ENCODE measurements at regions not wholly inside any gene's neighbourhood (a gene's known extent, or its start where the extent isn't known, plus 50 kb on each side); places are given as distances from the start of the nearest gene placed in this dataset.
"Not testable (repeated sequence)": the region's sequence is repeated elsewhere in the genome, so short reads cannot be mapped to it uniquely, and the experiment has no call there.

GRCh38 chr16:62780081-62780480, 743.8 kb upstream of the CDH8 start:
- DNase-seq, result not testable (repeated sequence)

GRCh38 chr16:62764572-62764971, 728.3 kb upstream of the CDH8 start:
- DNase-seq, result no peak

GRCh38 chr16:62760398-62760797, 724.2 kb upstream of the CDH8 start:
- DNase-seq, result no peak

GRCh38 chr16:62755938-62756337, 719.7 kb upstream of the CDH8 start:
- DNase-seq, result peak; percentile 35

- DNase-seq, result no peak
Observed at GRCh38 chr16:62752854-62753253, 716.6 kb upstream of the CDH8 start.

- DNase-seq, result no peak
Observed at GRCh38 chr16:62751218-62751617, 715.0 kb upstream of the CDH8 start.

- no peak for DNase-seq
Observed at GRCh38 chr16:62741692-62742091, 705.5 kb upstream of the CDH8 start.

- no peak for DNase-seq
Observed at GRCh38 chr16:62738666-62739460, 702.6 kb upstream of the CDH8 start.

GRCh38 chr16:62732092-62732491, 695.9 kb upstream of the CDH8 start:
- no peak for DNase-seq

- not testable (repeated sequence) for DNase-seq
Observed at GRCh38 chr16:62724670-62725269, 688.5 kb upstream of the CDH8 start.

GRCh38 chr16:62720651-62721050, 684.4 kb upstream of the CDH8 start:
- no peak for DNase-seq

- no peak for DNase-seq
Observed at GRCh38 chr16:62717026-62717425, 680.8 kb upstream of the CDH8 start.

GRCh38 chr16:62715701-62716100, 679.5 kb upstream of the CDH8 start:
- no peak for DNase-seq

- no peak for DNase-seq
Observed at GRCh38 chr16:62712566-62712965, 676.3 kb upstream of the CDH8 start.

- no peak for DNase-seq
Observed at GRCh38 chr16:62711797-62712196, 675.6 kb upstream of the CDH8 start.

- DNase-seq, result no peak
Observed at GRCh38 chr16:62709794-62710193, 673.6 kb upstream of the CDH8 start.

- DNase-seq, result no peak
Observed at GRCh38 chr16:62701426-62701825, 665.2 kb upstream of the CDH8 start.

- no peak for DNase-seq
Observed at GRCh38 chr16:62700426-62701294, 664.4 kb upstream of the CDH8 start.

- DNase-seq, result no peak
Observed at GRCh38 chr16:62692685-62693084, 656.4 kb upstream of the CDH8 start.

GRCh38 chr16:62681819-62682218, 645.6 kb upstream of the CDH8 start:
- no peak for DNase-seq

- no peak for DNase-seq
Observed at GRCh38 chr16:62678796-62679195, 642.6 kb upstream of the CDH8 start.

GRCh38 chr16:62676306-62676705, 640.1 kb upstream of the CDH8 start:
- no peak for DNase-seq

GRCh38 chr16:62665269-62665668, 629.0 kb upstream of the CDH8 start:
- DNase-seq, result no peak

- DNase-seq, result no peak
Observed at GRCh38 chr16:62664566-62664965, 628.3 kb upstream of the CDH8 start.
